G401 (cell line): ENCODE measurements at regions not wholly inside any gene's neighbourhood (a gene's known extent, or its start where the extent isn't known, plus 50 kb on each side); places are given as distances from the start of the nearest gene placed in this dataset.

Experiments
- DNase-seq: peaks from one replicate; pipeline ENCODE4 v3.0.0-alpha.2; 2015; ENCODE audit warnings: low spot score
- in situ Hi-C: cut with HindIII; loops from 2 replicates; pipeline ENCODE4 v1.10.0; 2016; ENCODE audit warnings: low sequenced_read_pairs, mixed read lengths

DNA sequence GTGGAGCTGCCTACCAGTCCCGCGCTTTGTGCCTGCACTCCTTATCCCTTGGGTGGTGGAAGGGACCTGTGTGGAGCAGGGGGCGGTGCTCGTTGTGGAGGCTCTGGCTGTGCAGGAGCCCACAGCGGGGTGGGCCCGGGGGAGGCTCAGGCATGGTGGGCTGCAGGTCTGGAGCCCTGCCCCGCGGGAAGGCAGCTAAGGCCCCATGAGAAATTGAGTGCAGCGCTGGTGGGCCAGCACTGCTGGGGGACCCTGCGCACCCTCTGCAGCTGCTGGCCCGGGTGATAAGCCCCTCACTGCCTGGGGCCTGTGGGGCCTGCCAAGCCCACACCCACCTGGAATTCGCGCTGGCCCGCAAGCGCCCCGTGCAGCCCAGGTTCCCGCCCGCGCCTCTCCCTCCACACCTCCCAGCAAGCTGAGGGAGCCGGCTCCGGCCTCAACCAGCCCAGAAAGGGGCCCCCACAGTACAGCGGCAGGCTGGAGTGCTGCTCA is 859.6 kb upstream of the KCND2 start:
- in situ Hi-C loops: no loop called here
- no peak for DNase-seq

DNA sequence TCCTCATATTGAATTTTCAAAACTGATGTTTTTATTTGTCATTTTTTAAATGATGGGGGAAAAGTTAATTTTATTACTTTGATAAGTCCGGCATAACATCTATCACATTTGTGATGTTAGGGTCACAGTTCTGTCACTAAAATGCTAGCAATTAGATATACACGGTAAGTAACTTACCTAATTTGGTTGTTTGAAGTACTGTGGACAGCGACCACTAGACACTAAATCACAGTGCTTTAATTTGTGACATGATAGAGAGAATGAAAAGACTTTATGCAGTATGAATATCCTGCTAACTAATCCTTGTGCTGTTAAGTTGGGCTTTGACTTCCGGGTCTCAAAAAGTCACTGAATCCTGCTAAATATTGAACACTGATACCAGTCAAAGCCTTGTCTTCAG is 857.3 kb upstream of the KCND2 start:
- in situ Hi-C loops: no loop called here
- no peak for DNase-seq

DNA sequence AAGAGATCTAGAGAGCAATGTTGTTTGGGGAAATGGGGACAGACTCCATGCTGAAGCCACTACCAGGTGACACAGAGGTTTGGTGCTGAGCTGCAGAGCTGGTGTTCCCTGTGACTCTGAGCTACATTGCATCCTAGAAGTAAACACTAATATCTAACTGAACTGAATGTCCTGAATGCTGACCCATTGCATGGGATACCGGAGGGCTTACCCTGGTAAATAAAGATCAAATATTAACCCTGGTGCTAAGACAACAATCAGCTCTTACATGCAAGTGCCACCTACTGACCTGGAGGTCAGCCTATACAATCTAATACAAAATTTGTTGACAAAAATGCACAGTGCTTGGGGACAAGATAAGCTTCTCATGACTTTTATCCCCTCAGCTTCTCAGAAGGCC is 851.3 kb upstream of the KCND2 start:
- no peak for DNase-seq
- in situ Hi-C loops: no loop called here

DNA sequence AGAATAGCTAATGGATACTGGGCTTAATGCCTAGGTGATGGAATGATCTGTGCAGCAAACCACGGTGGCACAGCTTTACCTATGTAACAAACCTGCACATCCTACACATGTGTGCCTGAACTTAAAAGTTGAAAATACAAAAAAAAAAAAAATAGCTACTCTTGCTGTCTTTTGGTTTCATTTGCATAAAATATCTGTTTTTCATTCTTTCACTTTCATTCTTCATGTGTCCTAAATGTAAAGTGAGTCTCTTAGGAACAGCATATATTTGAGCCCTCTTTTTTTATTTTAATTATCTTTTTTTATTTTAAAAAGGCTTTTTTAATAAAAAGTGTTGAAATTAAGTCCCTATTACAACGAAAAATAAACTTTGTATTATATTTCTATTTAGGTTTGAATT is 836.1 kb upstream of the KCND2 start:
- no peak for DNase-seq
- in situ Hi-C loops: no loop called here

DNA sequence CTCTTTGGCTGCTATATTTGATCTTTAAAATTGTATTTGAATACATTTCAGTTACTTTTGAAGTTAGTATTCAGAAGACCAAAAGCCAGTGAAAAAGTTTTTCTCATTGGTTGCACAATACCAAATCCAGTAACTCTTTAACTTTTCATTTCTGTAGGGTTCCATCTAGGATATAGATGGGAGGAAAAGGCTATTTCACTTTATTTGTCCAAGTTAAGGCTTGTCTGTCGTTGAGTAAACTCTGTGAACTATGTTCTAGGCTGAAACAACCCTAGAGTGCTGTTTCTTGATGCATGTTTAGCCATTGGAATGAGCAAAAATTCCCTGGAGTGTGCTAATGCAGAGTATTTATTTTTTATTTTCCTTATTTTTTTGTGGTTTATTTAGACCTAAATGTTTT is 834.7 kb upstream of the KCND2 start:
- DNase-seq: no peak
- in situ Hi-C loops: no loop called here

DNA sequence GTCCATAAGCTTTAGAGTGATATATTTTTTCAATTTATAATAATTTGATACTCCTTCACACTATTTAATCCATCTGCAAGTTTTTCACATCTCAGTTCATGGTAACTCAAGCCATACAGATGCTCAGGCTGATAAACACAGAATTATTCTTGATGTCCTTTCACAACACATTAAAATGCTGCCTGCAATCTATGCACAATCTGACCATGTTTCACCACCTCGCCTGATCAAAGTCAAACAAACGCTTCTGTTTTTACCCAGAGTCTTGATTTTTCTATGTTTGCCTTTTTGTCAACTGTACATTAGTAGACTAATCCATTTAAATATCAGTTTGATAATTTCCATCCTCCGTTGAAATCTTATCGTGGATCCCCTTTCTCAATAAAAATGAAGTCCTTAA is 833.8 kb upstream of the KCND2 start:
- in situ Hi-C loops: no loop called here
- DNase-seq: no peak

DNA sequence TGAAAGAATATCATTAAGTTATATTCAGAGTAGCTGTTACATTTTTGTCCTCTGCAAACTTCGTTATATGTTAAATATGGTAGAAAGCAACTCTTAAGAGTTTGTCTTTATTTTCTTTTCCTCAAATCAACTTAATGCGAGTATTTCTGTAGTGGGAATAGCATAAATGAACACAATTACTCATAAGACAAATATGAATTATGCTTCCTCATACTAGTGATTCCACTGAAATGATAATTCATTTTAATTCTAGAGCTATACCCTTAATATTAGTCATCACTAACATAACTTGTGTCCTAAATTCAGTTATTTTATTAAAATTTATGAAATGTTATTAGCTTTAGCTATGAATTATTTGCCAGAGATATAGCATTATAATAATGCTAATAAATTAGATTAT is 820.6 kb upstream of the KCND2 start:
- no peak for DNase-seq
- in situ Hi-C loops: no loop called here

DNA sequence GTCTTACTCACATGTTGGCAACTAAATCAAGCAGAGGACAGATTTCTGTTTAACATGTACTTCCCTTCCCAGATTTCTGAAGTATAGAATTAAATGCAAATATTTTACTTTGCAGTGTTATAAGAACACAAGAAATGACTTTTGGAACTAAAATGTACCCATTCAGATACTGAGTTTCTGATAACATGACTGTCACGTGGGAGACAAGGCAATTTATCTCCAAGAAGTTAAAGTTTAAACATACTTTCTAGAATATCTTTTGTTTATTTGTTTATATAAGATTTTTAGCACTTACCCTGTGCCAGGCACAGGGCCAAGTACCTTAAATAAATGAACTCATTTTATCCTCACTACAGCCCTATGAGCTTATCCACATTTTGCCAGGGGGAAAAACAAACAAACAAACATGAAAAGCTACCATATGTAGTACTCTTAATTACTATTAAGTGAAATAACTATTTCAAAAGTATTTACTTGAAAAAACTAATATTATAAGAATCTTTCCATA is 807.1 kb upstream of the KCND2 start:
- no peak for DNase-seq
- in situ Hi-C loops: no loop called here

DNA sequence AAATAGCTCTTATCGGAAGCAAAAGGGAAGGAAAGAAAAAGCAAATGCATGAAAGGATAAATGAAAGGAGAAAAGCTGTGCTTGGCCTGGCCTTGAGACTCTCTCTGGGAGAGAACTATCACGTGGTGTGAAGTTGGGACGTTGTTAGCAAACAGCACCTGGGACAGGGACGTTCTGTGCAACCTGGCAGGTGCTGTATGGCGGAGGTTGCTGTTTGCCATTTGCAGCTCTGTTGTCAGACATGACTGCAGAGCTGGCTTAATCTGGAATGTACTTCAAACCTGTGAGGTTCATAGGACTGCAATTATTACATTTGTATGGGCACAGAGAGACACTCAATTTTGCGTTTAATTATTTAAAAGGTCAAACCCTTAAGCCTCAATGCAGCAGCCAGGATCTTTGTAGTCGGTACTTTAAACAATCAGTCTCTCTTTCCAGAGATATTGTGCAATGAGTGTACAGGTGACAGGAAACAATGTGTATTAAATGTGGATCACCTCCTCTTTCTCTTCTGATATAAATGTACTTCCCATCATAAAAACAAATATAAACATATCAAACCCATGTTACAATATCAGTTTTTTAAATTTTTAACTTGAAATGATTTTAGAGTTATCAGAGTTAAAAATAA is 800.5 kb upstream of the KCND2 start:
- peak; percentile 69 for DNase-seq

DNA sequence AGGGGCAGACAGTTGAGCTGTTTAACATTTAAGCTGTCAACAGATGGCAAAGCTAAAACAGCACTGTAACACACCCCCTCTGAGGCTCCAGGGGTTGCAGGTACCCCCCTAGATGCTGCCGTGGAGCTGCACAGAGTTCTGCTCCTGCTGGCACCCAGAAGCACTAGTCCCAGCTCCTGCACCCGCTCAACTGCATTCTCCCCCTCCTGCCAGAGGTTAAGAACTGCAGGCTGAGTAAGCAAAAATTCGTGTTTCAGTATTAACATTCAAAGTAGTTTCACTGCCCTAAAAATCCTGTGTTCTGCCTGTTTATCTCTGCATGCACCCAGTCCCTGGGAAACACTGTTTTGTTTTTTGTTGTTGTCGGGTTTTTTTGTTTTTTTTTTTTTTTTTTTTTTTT is 790.8 kb upstream of the KCND2 start:
- DNase-seq: no peak
- in situ Hi-C loops: no loop called here

More for the DNA sequence above, 800.5 kb upstream of the KCND2 start:
- in situ Hi-C loops: no loop called here

DNA sequence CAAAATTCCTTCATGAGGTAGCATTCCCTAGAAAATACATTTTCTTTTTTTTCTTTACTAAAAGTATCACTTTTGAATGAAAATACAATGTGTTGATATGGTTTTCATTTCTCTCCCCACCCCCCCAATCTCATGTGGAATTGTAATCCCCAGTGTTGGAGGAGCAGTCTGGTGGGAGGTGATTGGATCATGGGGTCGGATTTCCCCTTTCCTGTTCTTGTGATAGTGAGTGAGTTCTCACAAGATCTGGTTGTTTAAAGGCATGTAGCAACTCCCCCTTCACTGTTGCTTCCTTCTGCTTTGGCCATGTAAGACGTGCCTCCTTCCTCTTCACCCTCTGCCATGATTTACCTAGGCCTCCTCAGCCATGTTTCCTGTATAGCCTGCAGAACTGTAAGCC is 790.3 kb upstream of the KCND2 start:
- in situ Hi-C loops: no loop called here
- no peak for DNase-seq

DNA sequence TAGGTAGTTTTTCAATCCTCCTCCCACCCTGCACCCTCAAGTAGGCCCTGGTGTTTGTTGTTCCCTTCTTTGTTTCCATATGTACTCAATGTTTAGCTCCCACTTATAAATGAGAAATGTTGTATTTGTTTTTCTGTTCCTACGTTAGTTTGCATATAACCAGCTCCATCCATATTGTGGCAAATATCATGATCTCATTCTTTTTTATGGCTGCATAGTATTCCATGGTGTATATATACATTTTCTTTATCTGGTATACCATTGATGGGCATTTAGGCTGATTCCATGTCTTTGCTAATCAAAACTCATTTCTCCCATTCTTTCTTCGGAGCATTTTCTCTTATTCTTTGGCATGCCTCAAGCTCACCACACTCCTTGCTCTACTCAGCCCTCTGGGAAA is 789.6 kb upstream of the KCND2 start:
- no peak for DNase-seq
- in situ Hi-C loops: no loop called here

DNA sequence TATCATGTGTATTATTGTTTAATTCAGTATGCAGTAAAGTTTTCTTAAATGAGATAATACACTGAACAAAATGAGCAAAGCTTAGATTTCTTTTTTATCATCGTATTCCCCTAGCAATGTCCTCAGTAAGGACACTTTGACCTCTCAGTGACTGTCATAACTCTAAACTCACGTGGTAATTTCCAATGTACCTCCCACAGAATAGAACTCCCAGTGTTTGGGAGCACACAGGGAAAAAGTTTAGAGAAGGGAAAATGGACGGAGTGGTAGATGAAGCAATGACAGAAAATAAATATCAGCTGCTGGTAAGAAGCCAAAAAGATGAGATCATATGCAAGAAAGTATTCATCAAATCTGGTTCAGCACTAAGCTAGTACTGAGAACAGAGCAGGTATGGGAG is 758.6 kb upstream of the KCND2 start:
- no peak for DNase-seq
- in situ Hi-C loops: no loop called here

DNA sequence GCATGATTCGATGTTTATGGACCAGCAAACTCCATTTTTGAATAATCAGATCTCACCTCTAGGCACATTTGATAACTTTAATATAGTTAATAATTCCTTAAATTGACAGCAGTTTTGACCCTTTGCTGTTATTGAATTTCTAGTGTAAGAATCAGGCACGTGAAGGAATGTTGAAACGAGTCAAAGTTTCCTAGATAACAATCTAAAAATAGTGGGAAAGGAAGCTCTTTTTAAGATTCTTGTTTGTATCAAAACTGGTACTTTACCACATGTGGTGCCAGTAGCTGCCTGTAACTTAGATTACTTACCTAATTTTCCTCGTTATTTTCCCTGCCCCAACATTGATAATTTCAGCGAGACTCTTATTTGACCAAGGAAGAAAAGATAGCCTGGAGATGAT is 757.8 kb upstream of the KCND2 start:
- no peak for DNase-seq
- in situ Hi-C loops: no loop called here

DNA sequence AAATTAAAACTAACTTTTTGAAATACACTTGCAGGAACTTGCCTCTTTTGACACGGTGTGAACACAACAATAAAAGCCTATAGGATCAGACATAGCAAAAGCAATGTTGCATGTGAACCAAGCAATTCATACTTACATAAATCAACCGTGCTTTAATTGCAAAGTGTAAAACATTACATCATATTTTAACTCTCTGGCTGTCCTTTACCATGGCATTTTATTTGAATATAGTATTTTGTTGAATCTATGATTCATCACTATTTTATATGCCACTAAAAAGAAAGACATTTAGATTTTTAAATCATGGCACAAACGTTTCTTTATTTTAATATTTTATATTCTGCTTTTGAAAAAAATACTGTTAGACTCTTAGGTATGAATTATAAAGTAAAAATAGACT is 757.0 kb upstream of the KCND2 start:
- in situ Hi-C loops: no loop called here
- no peak for DNase-seq

DNA sequence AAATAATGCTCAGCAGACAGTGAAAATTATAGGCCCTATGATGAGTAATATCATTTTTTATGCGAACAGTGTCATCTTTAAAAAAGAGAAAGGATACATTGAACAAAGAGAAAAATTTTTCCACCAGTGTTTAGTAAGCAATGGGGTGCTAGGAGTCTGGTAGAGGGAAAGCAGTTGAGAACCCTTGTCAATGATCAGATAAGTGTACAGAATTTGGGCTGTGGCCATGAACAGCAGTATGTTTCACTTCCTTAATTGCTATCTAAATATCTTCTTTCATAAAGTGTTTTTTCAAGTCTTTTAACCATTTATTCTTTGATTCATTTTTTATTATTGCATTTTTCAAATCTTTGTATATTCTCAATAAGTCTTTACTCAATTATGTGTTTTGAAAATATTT is 750.7 kb upstream of the KCND2 start:
- in situ Hi-C loops: no loop called here
- DNase-seq: no peak

DNA sequence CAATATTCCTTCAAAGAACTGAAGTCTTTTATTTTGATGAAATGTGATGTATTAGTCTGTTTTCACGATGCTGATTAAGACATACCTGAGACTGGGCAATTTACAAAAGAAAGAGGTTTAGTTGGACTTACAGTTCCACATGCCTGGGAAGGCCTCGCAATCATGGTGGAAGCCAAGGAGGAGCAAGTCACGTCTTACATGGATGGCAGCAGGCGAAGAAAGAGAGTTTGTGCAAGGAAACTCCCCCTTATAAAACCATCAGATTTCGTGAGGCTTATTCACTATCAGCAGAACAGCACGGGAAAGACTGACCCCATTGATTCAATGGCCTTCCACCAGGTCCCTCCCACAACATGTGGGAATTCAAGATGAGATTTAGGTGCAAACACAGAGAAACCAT is 750.3 kb upstream of the KCND2 start:
- in situ Hi-C loops: no loop called here

DNA sequence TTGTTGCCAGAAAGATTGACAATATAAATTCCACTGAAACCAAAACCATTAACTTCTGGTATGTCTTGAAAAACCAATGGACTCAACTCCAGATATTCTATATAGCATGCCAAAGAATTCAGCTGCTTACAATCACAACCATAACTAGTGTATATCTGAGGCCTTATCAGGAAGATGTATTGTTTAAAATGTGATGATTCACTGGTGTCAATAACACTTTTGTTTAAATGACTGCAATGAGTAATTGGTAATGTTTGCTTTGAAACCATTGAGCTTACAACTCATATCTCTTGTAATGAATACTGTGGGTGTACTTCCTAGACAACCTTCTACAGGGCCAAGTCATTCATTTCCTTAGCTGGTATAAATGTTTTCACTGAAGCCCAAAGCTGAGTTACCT is 727.9 kb upstream of the KCND2 start:
- no peak for DNase-seq

More for the DNA sequence above, 750.3 kb upstream of the KCND2 start:
- no peak for DNase-seq

DNA sequence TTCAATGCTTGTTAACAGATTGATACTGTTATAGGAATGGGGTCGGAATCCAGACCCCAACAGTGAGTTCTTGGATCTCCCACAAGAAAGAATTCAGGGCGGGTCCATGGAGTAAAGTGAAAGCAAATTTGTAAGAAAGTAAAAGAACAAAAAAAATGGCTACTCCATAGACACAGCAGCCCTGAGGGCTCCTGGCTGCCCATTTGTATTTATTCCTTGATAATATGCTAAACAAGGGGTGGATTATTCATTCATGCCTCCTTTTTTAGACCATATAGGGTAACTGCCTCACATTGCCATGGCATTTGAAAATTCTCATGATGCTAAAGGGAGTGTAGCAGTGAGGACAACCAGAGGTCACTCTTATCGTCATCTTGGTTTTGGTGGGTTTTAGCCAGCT is 717.2 kb upstream of the KCND2 start:
- in situ Hi-C loops: no loop called here
- DNase-seq: no peak

More for the DNA sequence above, 727.9 kb upstream of the KCND2 start:
- in situ Hi-C loops: no loop called here

DNA sequence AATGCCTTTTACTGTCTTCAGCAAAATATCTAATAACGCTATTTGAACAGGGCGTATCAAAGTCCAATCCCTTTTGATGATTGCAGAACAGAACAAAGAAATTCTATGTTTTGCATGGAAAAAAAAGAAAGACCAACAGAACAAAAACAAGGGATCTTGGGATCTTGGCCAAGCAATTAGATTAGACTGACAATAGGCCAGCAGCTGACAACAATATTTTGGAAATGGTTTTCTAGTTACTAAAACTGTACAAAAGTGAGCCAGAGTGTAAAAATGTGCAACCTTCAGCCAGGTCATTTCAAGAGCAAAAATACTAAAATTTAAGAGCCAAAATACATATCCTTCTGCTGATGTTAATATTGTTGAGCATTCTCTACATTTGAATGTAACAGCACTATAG is 716.5 kb upstream of the KCND2 start:
- in situ Hi-C loops: no loop called here
- peak; percentile 38 for DNase-seq

DNA sequence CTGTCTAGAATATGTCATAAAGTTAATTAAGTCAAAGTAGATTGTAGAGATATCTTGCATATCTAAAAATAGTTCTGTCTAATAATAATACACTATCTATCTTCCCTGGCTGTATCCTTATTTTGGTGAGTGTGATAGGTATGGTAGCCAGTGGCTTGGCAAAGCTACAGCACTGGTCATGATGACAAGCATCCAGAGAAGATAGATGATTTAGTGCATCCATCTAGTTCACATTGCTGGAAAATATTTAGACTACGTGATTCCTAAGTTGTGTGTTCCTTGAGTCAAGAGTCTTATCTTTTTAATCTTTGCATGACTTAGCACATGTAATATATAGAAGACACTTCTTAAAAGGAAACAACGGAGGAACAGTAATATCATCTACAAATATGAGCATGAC is 711.2 kb upstream of the KCND2 start:
- no peak for DNase-seq
- in situ Hi-C loops: no loop called here
